PC-9 (cell line): ENCODE measurements at regions not wholly inside any gene's neighbourhood (a gene's known extent, or its start where the extent isn't known, plus 50 kb on each side); places are given as distances from the start of the nearest gene placed in this dataset.

Source experiments
- EZH2 ChIP-seq: fragments of 200-600 bp; sonication (generic); IDR thresholded peaks from 2 replicates; pipeline ENCODE4 v1.8.0; 2017; ENCODE audit warnings: antibody characterized with exemption, low read depth
- TF ChIP-seq, protein P1 (sequence below): fragments of 200-600 bp; sonication (generic); conservative IDR thresholded peaks from 2 replicates; pipeline ENCODE4 v1.6.1; 2017; ENCODE audit warnings: mixed run types, antibody characterized with exemption, mild to moderate bottlenecking, moderate library complexity

GRCh38 chr1:99363531-99363930 lies 99.2 kb downstream of the PLPPR4 start:
- TF ChIP-seq, protein P1, sequence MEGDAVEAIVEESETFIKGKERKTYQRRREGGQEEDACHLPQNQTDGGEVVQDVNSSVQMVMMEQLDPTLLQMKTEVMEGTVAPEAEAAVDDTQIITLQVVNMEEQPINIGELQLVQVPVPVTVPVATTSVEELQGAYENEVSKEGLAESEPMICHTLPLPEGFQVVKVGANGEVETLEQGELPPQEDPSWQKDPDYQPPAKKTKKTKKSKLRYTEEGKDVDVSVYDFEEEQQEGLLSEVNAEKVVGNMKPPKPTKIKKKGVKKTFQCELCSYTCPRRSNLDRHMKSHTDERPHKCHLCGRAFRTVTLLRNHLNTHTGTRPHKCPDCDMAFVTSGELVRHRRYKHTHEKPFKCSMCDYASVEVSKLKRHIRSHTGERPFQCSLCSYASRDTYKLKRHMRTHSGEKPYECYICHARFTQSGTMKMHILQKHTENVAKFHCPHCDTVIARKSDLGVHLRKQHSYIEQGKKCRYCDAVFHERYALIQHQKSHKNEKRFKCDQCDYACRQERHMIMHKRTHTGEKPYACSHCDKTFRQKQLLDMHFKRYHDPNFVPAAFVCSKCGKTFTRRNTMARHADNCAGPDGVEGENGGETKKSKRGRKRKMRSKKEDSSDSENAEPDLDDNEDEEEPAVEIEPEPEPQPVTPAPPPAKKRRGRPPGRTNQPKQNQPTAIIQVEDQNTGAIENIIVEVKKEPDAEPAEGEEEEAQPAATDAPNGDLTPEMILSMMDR, result no peak
- no peak for TF ChIP-seq EZH2
